HG02852 (cell line): ENCODE measurements at regions not wholly inside any gene's neighbourhood (a gene's known extent, or its start where the extent isn't known, plus 50 kb on each side); places are given as distances from the start of the nearest gene placed in this dataset.
"Not testable (repeated sequence)": the region's sequence is repeated elsewhere in the genome, so short reads cannot be mapped to it uniquely, and the experiment has no call there.

ENCODE experiments used
- ATAC-seq: cut with Tn5 transposase; IDR thresholded peaks from one replicate; pipeline ENCODE4 v1.9.1; 2021; ENCODE audit warnings: mild to moderate bottlenecking, moderate library complexity; ENCODE audit not compliant: unreplicated experiment

- ATAC-seq: no peak
Observed at GRCh38 chr7:131038153-131038552, 289.5 kb upstream of the MKLN1 start.

- ATAC-seq: no peak
Observed at GRCh38 chr7:131039355-131039762, 288.3 kb upstream of the MKLN1 start.

- ATAC-seq: no peak
Observed at GRCh38 chr7:131039836-131040235, 287.8 kb upstream of the MKLN1 start.

- ATAC-seq: no peak
Observed at GRCh38 chr7:131040467-131040932, 287.2 kb upstream of the MKLN1 start.

GRCh38 chr7:131041012-131041695, 286.5 kb upstream of the MKLN1 start:
- not testable (repeated sequence) for ATAC-seq

- ATAC-seq: no peak
Observed at GRCh38 chr7:131042269-131043160, 285.2 kb upstream of the MKLN1 start.

- no peak for ATAC-seq
Observed at GRCh38 chr7:131045526-131045925, 282.1 kb upstream of the MKLN1 start.

GRCh38 chr7:131046246-131046645, 281.4 kb upstream of the MKLN1 start:
- ATAC-seq: no peak

- ATAC-seq: no peak
Observed at GRCh38 chr7:131047651-131048304, 279.9 kb upstream of the MKLN1 start.

- no peak for ATAC-seq
Observed at GRCh38 chr7:131051304-131051703, 276.4 kb upstream of the MKLN1 start.

- ATAC-seq: no peak
Observed at GRCh38 chr7:131052285-131052904, 275.3 kb upstream of the MKLN1 start.

- ATAC-seq: no peak
Observed at GRCh38 chr7:131056007-131056406, 271.7 kb upstream of the MKLN1 start.

- peak; percentile 77 for ATAC-seq
Observed at GRCh38 chr7:131057015-131057793, 270.5 kb upstream of the MKLN1 start.

- peak; percentile 39 for ATAC-seq
Observed at GRCh38 chr7:131057794-131058070, 269.9 kb upstream of the MKLN1 start.

- not testable (repeated sequence) for ATAC-seq
Observed at GRCh38 chr7:131058561-131059288, 269.0 kb upstream of the MKLN1 start.

GRCh38 chr7:131059401-131059800, 268.3 kb upstream of the MKLN1 start:
- ATAC-seq: not testable (repeated sequence)

- no peak for ATAC-seq
Observed at GRCh38 chr7:131061158-131061557, 266.5 kb upstream of the MKLN1 start.

GRCh38 chr7:131061818-131062217, 265.9 kb upstream of the MKLN1 start:
- no peak for ATAC-seq

GRCh38 chr7:131066635-131067034, 261.0 kb upstream of the MKLN1 start:
- no peak for ATAC-seq

- ATAC-seq: no peak
Observed at GRCh38 chr7:131067220-131067619, 260.5 kb upstream of the MKLN1 start.
